Ureter (tissue), 1 donor: ENCODE measurements at regions not wholly inside any gene's neighbourhood (a gene's known extent, or its start where the extent isn't known, plus 50 kb on each side); places are given as distances from the start of the nearest gene placed in this dataset.
"Not testable (repeated sequence)": the region's sequence is repeated elsewhere in the genome, so short reads cannot be mapped to it uniquely, and the experiment has no call there.

Experiments
- DNase-seq: peaks from one replicate; pipeline ENCODE4 v3.0.0-alpha.2; 2020; ENCODE audit warnings: low spot score
- donor health status: DM: yes; HTN: yes; CAD: no.

DNA sequence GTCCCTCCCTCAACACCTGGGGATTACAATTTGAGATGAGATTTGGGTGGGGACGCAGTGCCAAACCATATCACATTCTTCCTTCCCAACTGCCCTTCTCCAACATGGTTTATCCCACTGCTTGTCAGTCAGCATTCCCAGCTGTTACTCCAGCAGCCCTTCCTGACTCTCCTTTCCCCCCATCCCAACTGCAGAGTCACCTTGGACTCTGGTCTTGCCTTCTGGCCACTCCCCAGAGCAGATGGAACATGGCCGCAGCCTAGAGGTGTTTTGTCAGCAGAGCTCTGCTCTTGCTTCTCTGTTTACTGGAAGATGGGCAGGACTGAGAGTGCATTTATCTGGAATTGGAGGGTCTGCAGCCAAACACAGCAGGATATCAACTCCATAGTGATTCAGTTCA lies 51.2 kb upstream of the MEX3C start:
- DNase-seq, result no peak

DNA sequence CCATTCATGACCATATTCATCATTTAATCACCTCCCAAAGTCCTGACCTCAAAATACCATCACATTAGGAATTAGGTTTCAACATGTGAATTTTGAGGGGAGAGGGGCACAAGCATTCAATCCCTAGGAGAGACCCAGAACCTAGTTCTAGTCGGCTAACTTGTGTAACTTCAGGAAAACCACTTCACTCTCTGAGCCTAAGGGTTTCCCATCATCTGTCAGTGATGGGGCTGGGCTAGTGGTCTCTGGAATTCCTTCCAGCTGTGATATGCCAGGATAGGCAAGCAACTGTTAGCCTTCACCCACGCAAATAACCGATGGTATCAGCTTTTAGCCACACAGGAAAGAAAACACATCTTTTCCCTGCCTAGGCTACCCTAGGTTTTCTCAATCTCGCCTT lies 52.5 kb upstream of the MEX3C start:
- DNase-seq, result no peak

DNA sequence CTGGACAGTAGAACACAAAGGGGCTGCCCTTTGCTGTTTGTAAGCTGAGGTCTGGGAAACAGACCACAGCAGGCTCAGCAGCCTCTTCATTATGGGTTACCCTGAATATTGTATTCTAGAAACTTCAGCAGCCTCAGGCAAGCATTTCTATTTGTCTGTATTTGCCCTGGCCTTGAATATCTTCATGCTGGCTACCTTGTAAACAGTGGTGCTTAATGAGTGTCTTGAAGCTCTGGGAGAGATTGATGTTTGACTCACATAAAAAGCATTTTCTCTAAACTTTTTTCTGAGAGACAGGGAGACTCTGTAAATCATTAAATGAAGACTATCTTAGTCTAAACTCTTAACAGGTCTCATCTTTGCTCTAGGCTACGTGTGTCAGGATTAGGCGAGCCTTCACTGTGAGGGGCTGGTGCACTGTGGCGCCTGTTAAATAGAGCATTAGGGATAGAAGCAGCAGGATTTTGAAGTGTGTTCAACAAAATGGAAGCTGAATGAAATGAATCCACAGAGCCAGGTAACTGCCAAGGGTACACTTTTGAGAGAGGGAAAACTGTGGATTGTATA lies 53.1 kb upstream of the MEX3C start:
- no peak for DNase-seq

GRCh38 chr18:51251625-51252024 lies 54.1 kb upstream of the MEX3C start:
- no peak for DNase-seq

- DNase-seq, result no peak
Observed at GRCh38 chr18:51253476-51253875, 56.0 kb upstream of the MEX3C start.

- DNase-seq, result no peak
Observed at GRCh38 chr18:51255693-51256092, 58.2 kb upstream of the MEX3C start.

- no peak for DNase-seq
Observed at GRCh38 chr18:51257150-51257549, 59.7 kb upstream of the MEX3C start.

- DNase-seq, result no peak
Observed at GRCh38 chr18:51260118-51260517, 62.6 kb upstream of the MEX3C start.

DNA sequence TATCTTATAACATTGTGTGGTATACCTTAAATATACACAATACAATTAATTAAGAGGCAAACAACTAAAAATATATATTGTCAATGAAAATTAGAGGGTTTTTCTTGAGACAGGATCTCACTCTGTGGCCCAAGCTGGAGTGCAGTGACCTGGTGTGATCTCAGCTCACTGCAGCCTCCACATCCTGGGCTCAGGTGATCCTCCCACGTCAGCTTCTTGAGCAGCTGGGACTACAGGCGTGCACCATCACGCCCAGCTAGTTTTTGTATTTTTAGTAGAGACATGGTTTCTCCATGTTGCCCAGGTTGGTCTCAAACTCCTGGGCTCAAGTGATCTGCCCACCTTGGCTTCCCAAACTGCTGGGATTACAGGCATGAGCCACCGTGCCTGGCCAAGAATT lies 68.6 kb upstream of the MEX3C start:
- not testable (repeated sequence) for DNase-seq

GRCh38 chr18:51266773-51267172 lies 69.3 kb upstream of the MEX3C start:
- DNase-seq, result no peak

DNA sequence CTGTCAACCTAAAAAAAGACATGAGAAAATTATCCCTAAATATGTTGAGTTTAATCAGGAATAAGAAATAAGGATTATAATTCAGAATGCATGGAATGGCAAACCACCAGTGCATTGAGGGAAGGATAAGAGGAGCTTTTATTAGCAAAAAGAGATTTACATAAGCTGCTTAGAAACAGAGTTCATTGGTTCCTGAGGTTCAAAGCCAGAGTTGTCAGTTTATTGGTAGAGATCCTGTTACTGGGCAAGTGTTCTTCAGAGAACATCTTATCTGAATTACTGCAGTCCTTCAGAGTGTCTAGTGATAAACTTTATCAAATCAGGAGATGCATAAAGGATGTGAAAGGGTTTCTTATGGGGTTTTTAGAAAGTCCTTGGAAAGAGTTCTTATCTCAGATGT lies 76.0 kb upstream of the MEX3C start:
- DNase-seq, result no peak

DNA sequence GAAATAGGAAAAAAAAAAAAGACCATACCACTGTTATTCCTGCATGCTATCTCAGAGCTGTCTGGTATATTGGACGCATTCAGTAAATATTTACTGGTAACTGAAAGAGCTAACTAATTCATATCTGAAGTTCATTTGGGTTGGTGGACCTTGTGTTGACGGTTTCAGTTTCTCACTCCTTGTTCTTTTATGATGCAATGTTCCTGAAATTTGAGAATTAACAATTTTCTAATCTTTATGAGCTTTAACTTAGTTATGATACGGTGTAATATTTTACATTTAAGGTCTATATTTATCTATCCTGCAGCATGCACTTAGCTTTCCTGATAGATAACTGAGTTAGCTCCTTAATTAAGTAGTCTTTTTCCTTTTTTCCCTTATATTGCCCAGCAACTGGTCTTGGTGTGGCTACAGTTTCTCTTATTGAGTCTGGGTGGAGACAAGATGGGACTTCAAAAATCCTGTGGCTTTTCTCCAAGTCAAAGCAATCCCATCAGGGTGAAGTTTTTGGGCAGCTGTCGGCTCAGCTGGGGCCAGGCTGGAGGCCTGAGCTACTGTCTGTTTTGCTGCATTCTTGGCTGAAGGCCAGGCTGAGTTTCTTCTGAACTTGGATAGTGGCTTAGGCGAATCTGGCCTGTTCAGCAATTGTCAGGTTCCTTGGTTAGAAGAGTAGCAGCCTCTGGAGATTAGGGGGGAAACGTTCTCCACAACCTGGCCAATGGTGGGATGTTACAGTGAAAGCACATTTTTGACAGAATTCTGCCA lies 78.4 kb upstream of the MEX3C start:
- DNase-seq, result no peak

DNA sequence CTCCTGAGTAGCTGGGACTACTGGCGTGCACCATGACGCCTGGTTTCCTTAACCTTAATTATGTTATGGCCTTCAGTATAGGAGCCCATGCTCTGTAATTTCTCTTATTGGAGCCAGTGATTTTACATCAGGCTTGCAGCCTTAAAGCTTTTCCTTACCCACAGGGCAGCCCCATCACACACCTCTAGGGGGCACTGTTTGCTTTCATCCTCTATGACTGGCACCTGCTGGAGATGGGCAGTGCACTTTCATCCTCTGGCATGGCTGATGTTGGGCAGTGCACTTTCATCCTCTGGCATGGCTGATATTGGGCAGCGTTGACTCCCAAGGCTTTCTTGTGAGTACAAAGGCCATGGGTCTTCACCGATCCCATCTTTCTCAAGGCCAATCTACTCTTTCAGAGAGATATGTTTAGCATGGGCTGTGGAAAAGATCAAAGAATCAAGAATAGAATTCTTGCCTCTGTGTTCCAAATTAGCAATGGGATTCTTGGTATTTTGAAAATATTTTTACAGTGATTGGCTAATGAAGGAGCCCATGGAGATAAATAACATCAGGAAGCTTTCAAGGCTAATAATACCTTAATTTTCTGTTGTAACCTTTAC lies 80.7 kb upstream of the MEX3C start:
- no peak for DNase-seq

DNA sequence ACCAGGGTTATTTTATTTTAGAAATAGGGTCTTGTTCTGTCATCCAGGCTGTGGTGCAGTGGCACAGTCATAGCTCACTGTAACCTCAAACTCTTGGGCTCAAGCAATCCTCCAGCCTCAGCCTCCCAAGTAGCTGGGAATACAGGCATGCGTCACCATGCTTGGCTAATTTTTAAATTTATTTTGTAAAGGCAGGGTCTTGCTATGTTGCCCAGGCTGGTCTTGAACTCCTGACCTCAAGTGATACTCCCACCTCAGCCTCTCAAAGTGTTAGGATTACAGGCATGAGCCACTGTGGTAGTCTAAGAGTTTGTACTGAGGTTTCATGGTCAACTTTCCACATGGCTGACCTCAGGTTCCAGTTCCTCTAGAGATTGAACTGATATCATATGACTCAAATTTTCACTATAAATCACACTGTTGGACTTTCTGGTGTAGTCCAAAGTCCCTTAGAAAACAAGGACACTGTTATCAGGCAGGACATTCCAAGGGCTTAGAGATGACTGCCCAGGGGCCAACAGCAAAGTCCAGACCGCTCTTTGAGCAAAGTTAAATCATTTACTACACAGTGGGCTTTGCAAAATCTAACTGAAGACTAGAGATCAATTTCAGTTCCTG lies 82.0 kb upstream of the MEX3C start:
- DNase-seq, result no peak

DNA sequence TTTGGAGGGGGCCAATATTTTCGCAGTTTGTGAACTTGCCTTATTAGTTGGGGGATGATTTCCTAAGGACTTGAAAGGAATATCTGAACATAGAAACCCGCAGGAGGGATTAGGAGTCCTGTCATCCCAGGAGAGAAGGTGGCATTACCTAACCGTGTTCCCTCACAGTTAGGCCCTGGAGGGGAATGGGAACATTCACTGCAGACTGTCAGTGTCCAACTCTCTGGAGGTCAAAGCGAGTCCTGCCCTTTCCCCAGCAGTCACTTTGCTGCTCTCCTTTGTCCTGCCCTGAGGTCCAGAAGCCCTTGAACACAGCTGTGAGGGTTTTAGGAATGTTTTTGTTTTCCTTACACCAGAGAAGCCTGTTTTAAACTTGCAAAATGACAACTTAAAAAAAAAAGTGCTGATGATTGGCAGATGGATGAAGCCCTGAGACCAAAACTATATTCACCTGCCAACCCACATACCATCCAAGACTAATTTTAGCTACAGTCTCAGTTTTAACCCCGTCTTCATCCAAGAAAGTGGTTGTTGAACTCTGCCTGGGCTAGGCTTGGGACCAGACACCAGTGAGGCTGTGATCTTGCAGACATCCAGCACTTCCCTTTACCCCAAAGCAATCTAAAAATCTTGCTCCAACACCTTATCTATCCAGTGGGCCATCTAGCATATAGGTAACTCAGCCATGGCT lies 90.5 kb upstream of the MEX3C start:
- DNase-seq, result no peak

DNA sequence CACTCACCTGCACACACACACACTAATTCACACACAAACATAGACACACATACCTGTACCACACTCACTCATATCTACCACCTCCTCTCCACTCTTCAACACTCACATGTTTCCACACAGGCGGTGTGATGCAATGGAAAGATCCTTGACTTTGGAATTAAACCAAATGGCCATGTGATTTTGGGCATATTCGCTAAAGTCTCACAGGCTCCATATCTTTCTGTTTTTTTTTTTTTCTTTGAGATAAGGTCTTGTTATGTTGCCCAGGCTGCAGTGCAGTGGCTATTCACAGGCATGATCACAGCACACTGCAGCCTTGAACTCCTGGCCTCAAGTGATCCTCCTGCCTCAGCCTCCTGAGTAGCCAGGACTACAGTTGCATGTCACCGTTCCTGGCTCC lies 91.1 kb upstream of the MEX3C start:
- DNase-seq, result no peak

DNA sequence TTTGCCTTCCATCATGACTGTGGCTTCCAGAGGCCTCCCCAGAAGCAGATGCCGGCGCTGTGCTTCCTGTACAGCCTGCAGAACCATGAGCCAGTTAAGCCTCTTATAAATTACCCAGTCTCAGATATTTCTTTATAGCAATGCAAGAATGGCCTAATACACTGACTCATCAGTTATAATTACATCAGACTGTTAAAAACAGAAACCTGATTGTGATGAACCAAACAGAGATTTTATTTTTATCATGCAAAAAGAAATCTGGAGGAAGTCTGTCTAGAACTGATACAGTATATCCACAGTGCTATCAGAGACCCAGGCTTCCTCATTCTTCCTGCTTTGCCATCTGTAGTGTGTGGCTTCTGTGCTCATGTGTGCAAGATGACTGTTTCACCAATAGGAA lies 93.4 kb upstream of the MEX3C start:
- no peak for DNase-seq

DNA sequence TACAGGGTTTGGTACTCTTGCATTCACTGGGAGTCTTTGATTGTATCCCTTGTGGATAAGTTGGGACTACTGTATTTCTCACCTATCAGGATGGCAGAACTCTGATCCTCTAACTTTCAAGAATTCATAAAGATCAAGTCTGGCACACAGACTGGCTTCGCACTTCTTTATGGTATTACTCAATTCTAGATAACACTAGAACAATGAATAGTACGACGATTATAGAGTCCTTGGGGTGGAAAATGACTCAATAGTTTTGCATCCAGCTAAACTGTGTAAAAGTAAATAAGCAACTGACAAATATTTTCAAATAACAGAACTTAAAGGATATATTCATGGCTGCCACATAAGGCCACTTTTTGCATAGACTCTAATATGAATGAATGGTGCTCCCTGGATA lies 103.4 kb upstream of the MEX3C start:
- no peak for DNase-seq

GRCh38 chr18:51301376-51301775 lies 103.9 kb upstream of the MEX3C start:
- no peak for DNase-seq

GRCh38 chr18:51316677-51317076 lies 119.2 kb upstream of the MEX3C start:
- DNase-seq, result no peak

GRCh38 chr18:51321696-51322095 lies 124.2 kb upstream of the MEX3C start:
- no peak for DNase-seq

GRCh38 chr18:51323961-51324360 lies 126.5 kb upstream of the MEX3C start:
- DNase-seq, result no peak
